ENCODE measurements at regions not wholly inside any gene's neighbourhood (a gene's known extent, or its start where the extent isn't known, plus 50 kb on each side); places are given as distances from the start of the nearest gene placed in this dataset.

- no peak for DNase-seq
These were observed 455.9 kb upstream of the MARCKS start for GRCh38 chr6:113401231-113401630.

DNA sequence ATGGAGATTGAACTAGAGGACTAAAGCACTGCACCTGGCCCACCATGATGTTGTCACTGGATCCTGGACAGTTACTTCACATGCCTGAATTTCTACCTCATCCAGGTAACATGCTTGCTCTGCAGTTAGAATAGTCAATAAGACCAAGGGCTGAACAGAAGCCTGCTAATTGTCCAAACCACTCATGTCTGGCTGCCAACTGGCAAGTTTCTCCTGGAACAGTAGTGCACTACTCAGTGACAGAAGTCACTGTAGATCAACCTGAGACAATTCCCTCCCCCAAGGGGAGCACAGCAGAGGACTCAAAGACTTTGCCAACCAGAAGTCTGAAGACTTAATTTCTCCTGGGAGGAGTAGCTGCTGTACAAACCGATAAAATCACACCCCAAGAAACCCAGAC lies 454.6 kb upstream of the MARCKS start:
- DNase-seq = no peak

- DNase-seq = no peak
These were observed 453.1 kb upstream of the MARCKS start for GRCh38 chr6:113403966-113404595.

DNA sequence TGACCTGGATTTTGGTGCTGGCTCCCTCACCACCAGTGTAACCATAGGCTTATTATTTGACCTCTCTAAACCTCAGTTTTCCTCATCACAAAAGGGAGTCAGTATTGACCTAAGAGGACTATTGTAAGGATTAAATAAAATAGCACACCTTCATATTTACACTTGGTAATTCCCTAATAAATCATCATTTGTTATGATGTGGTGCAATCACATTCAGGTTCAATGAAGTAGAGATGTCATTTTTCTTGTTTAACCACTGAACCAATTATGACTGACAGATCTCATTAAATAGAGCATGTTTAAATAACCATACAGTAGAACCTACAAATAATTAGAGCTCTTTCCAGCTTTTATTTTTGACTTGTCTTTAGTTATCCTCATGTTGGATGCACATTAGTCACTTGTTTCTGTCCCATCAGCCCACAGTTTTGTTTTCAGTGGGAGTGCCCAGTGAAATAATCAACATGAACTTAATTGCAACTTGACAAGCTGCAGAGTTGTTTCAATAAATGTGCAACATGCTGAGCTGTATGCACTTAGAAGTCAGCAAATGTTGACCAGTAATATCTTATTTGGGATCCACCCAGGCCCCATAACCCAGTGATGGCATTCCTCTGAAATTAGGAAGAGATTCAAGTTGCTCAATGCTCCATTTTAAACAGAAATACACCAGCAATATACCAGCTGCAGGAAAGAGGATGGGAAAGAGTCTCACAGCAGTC lies 451.7 kb upstream of the MARCKS start:
- DNase-seq = no peak

GRCh38 chr6:113406048-113406695 lies 451.0 kb upstream of the MARCKS start:
- no peak for DNase-seq

DNA sequence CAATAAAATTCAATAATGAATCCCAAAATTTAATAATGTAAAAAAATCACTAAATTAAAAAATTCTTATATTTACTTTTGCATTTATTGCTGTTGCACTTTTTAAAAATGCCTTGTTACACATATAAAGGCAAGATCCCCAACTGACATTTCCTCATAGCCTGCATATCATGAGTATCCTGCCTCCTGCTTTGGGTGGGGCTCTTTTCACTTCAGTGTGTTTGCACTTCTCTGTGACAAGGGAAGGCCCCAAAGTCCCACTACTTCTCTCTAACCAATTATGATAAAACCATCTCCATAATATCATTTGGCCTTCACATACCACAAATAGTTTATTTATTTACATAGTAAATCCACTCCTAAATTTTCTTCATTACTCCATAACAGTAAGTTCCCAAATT lies 446.1 kb upstream of the MARCKS start:
- DNase-seq = no peak

GRCh38 chr6:113412589-113413357 lies 444.4 kb upstream of the MARCKS start:
- no peak for DNase-seq

DNA sequence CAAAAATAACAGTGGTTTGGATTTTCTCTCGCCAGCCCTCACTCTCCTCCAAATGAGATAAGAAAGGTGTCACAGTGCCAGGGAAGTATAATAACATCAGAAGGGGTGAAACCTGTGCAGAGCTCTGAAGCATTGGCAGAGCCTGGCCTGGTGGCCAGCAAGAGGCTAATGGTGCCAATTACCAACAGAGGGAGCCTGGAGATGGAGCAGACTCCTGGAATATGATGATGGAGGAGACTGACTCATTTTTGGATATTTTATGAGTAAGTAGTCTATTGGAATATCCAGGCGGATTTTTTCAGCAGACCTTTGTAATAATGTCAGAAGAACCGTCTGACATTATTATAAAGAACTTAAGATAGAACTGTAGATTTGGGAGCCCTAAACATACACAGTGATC lies 442.6 kb upstream of the MARCKS start:
- peak; percentile 30 for DNase-seq

DNA sequence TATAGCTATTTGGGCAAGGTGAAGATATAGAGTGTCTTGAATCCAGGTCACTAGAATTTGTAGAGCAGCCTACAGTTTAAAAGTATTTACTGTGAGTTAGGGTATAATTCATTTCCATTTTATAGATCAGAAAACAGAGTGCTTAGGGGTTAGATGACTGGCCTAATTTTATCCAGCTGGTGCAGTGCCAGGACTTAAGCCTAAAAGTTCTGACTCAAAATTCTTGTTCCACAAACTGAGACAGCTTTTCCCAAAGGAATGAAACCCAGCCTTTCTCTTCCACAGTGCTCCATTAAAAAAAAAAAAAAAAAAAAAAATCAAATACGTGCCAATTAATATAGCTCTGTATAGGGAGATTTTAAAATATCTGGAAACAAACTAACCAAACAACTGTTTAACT lies 441.0 kb upstream of the MARCKS start:
- DNase-seq = no peak

GRCh38 chr6:113420290-113420689 lies 436.9 kb upstream of the MARCKS start:
- no peak for DNase-seq

DNA sequence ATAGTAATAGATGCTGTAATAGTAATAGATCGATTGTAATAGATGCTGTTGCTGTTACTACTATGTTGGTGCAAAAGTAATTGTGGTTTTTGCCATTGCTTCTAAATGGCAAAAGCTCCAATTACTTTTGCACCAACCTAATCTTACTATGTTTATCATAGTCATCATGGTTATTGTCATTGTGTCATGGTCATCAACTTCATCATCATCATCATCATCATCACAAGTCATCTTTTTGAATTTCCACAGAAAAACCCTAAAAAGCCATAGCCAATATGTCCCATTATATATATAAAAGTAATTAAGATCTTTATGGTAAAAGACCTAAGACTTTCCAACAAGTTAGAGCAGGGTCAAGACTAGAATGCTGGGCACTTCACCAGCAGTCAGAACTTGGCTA lies 435.1 kb upstream of the MARCKS start:
- DNase-seq = no peak

GRCh38 chr6:113423956-113424355 lies 433.2 kb upstream of the MARCKS start:
- no peak for DNase-seq

GRCh38 chr6:113425977-113426660 lies 431.0 kb upstream of the MARCKS start:
- DNase-seq = no peak

DNA sequence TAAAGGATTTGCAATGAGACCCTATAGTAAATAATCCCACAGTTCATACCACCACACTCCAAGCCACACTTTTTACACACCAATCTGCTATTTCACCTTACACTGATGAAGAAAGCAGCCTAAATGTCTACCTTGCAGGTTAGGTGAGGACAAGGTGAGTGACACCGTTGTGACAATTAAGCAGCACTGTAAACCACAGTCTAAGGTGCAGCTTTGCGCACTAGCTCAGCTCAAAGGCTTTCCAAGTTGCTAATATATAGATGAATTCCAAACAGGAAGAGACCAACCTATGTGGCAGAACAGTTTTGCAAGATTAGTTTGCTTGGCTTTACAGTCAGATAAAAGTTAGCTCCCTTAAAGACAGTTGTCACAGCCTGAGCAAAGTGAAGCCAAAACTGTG lies 429.5 kb upstream of the MARCKS start:
- DNase-seq = no peak

GRCh38 chr6:113428702-113429101 lies 428.4 kb upstream of the MARCKS start:
- DNase-seq = no peak

GRCh38 chr6:113432521-113433334 lies 424.4 kb upstream of the MARCKS start:
- DNase-seq = no peak

GRCh38 chr6:113433335-113433991 lies 423.7 kb upstream of the MARCKS start:
- no peak for DNase-seq

GRCh38 chr6:113434641-113435040 lies 422.5 kb upstream of the MARCKS start:
- DNase-seq = no peak

GRCh38 chr6:113437566-113437965 lies 419.6 kb upstream of the MARCKS start:
- DNase-seq = no peak

- DNase-seq = no peak
These were observed 417.3 kb upstream of the MARCKS start for GRCh38 chr6:113439866-113440265.

DNA sequence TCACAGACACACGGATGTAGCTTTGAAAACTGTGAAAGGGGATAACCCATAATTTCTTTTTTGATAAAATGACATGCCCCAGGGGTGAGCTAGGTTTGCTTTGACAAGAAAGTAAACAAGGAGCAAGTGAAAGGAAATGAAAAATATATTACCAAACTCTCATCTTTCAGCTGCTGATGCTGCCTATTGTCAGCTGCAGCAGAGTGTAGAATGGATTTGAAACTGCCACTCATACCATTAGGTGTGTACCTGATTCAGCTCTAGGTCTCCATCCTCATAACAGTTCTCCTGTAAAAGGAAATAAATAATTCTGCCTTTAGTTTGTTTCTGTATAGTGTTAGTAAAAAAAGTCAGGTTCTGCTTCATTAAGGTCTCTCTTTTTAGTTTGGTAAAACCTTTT lies 415.1 kb upstream of the MARCKS start:
- no peak for DNase-seq

DNA sequence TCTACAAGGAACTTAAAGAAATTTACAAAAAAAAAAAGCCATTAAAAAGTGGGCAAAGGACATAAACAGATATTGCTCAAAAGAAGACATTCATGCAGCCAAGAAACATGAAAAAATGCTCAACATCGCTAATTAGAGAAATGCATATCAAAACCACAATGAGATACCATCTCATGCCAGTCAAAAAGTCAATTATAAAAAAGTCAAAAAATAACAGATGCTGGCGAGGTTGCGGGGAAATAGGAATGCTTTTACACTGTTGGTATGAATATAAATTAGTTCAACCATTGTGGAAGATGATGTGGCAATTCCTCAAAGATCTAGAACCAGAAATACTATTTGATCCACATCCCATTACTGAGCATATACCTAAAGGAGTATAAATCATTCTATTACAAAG lies 411.9 kb upstream of the MARCKS start:
- no peak for DNase-seq
